Epithelial cell of esophagus (primary cell): ENCODE measurements at regions not wholly inside any gene's neighbourhood (a gene's known extent, or its start where the extent isn't known, plus 50 kb on each side); places are given as distances from the start of the nearest gene placed in this dataset.

Source experiments
- DNase-seq: peaks from one replicate; pipeline ENCODE4 v3.0.0; 2010; ENCODE audit warnings: low read depth
- H3K4me3 ChIP-seq: 2 replicates; pipeline ENCODE4 v1.5.1; 2011; ENCODE audit warnings: mild to moderate bottlenecking, low read length, control low read depth
- CTCF ChIP-seq: IDR thresholded peaks from 2 replicates; pipeline ENCODE4 v1.5.1; 2011; ENCODE audit warnings: low read depth, mild to moderate bottlenecking, low read length, control low read depth, inconsistent platforms; ENCODE audit not compliant: insufficient read depth; ENCODE audit errors: missing control alignments

- no peak for TF ChIP-seq CTCF
- DNase-seq = no peak
- H3K4me3 ChIP-seq = no peak overlapping the region
Measured at GRCh38 chr21:21806711-21807597, 808.7 kb downstream of the NCAM2 start.

- no peak overlapping the region for H3K4me3 ChIP-seq
- no peak for DNase-seq
- TF ChIP-seq CTCF = no peak
Measured at GRCh38 chr21:21807598-21807903, 809.3 kb downstream of the NCAM2 start.

- DNase-seq = no peak
- no peak overlapping the region for H3K4me3 ChIP-seq
- TF ChIP-seq CTCF = no peak
Measured at GRCh38 chr21:21813289-21813688, 815.1 kb downstream of the NCAM2 start.

GRCh38 chr21:21813934-21814333, 815.7 kb downstream of the NCAM2 start:
- H3K4me3 ChIP-seq = no peak overlapping the region
- DNase-seq = no peak
- no peak for TF ChIP-seq CTCF

GRCh38 chr21:21816778-21817177, 818.6 kb downstream of the NCAM2 start:
- TF ChIP-seq CTCF = no peak
- no peak for DNase-seq

GRCh38 chr21:21818898-21819297, 820.7 kb downstream of the NCAM2 start:
- H3K4me3 ChIP-seq = no peak overlapping the region
- no peak for DNase-seq
- no peak for TF ChIP-seq CTCF

More at GRCh38 chr21:21816778-21817177, 818.6 kb downstream of the NCAM2 start:
- no peak overlapping the region for H3K4me3 ChIP-seq

GRCh38 chr21:21828130-21828529, 829.9 kb downstream of the NCAM2 start:
- TF ChIP-seq CTCF = no peak
- no peak overlapping the region for H3K4me3 ChIP-seq
- DNase-seq = no peak
